ENCODE measurements at regions not wholly inside any gene's neighbourhood (a gene's known extent, or its start where the extent isn't known, plus 50 kb on each side); places are given as distances from the start of the nearest gene placed in this dataset.
"Not testable (repeated sequence)": the region's sequence is repeated elsewhere in the genome, so short reads cannot be mapped to it uniquely, and the experiment has no call there.

- in situ Hi-C loops (cut with MboI; ENCODE audit: low sequenced_read_pairs) = no loop called here
- Histone ChIP-seq H3K4me1 (peaks cover 14% of the 10 kb centered on the region), H3K27me3 (ENCODE audit: low read depth) (no peaks in the 10 kb centered on the region), H3K9me3 (no peaks in the 10 kb centered on the region), H3K36me3 (replicated peaks) (no peaks in the 10 kb centered on the region), H3K4me3 (no peak overlapping the region)
- no peak for DNase-seq (ENCODE audit: low spot score in 2 of 2)
Observed at GRCh38 chr17:63275318-63275970, 170.7 kb downstream of the CYB561 start.

- Histone ChIP-seq H3K9me3 (no peaks in the 10 kb centered on the region), H3K4me3 (no peak overlapping the region), H3K36me3 (replicated peaks) (no peaks in the 10 kb centered on the region), H3K4me1 (peaks cover 21% of the 10 kb centered on the region), H3K27me3 (ENCODE audit: low read depth) (no peaks in the 10 kb centered on the region)
- in situ Hi-C loops (cut with MboI; ENCODE audit: low sequenced_read_pairs) = no loop called here
- no peak for DNase-seq (ENCODE audit: low spot score in 2 of 2)
Observed at GRCh38 chr17:63275971-63276745, 169.9 kb downstream of the CYB561 start.

GRCh38 chr17:63276821-63277220, 169.3 kb downstream of the CYB561 start:
- DNase-seq (ENCODE audit: low spot score in 2 of 2) = no peak
- Histone ChIP-seq H3K4me3 (no peak overlapping the region), H3K4me1 (peaks cover 26% of the 10 kb centered on the region), H3K27me3 (ENCODE audit: low read depth) (no peaks in the 10 kb centered on the region), H3K36me3 (replicated peaks) (no peaks in the 10 kb centered on the region), H3K9me3 (no peaks in the 10 kb centered on the region)
- in situ Hi-C loops (cut with MboI; ENCODE audit: low sequenced_read_pairs) = no loop called here

GRCh38 chr17:63277629-63278028, 168.5 kb downstream of the CYB561 start:
- Histone ChIP-seq H3K4me1 (peaks cover 26% of the 10 kb centered on the region), H3K9me3 (no peaks in the 10 kb centered on the region), H3K36me3 (replicated peaks) (no peaks in the 10 kb centered on the region), H3K27me3 (ENCODE audit: low read depth) (no peaks in the 10 kb centered on the region), H3K4me3 (no peak overlapping the region)
- in situ Hi-C loops (cut with MboI; ENCODE audit: low sequenced_read_pairs) = no loop called here
- DNase-seq (ENCODE audit: low spot score in 2 of 2) = no peak

GRCh38 chr17:63278728-63279442, 167.2 kb downstream of the CYB561 start:
- no peak overlapping the region for H3K4me3 ChIP-seq
- H3K9me3 ChIP-seq = no peaks in the 10 kb centered on the region
- in situ Hi-C loops (cut with MboI; ENCODE audit: low sequenced_read_pairs) = no loop called here
- H3K36me3 ChIP-seq (replicated peaks) = no peaks in the 10 kb centered on the region
- DNase-seq (ENCODE audit: low spot score in 2 of 2) = no peak
- peaks cover 26% of the 10 kb centered on the region for H3K4me1 ChIP-seq
- H3K27me3 ChIP-seq (ENCODE audit: low read depth) = no peaks in the 10 kb centered on the region

- no peaks in the 10 kb centered on the region for H3K36me3 ChIP-seq (replicated peaks)
- in situ Hi-C loops (cut with MboI; ENCODE audit: low sequenced_read_pairs) = no loop called here
- DNase-seq (ENCODE audit: low spot score in 2 of 2) = no peak
- no peaks in the 10 kb centered on the region for H3K27me3 ChIP-seq (ENCODE audit: low read depth)
- H3K4me3 ChIP-seq = no peak overlapping the region
- peaks cover 26% of the 10 kb centered on the region for H3K4me1 ChIP-seq
- no peaks in the 10 kb centered on the region for H3K9me3 ChIP-seq
Observed at GRCh38 chr17:63279498-63280230, 166.4 kb downstream of the CYB561 start.

GRCh38 chr17:63282455-63282854, 163.7 kb downstream of the CYB561 start:
- Histone ChIP-seq H3K4me3 (no peak overlapping the region), H3K27me3 (ENCODE audit: low read depth) (no peaks in the 10 kb centered on the region), H3K36me3 (replicated peaks) (no peaks in the 10 kb centered on the region), H3K4me1 (peaks cover 20% of the 10 kb centered on the region), H3K9me3 (peaks cover 7% of the 10 kb centered on the region; the same call in 1 of the 2 replicates)
- in situ Hi-C loops (cut with MboI; ENCODE audit: low sequenced_read_pairs) = no loop called here
- no peak for DNase-seq (ENCODE audit: low spot score in 2 of 2)

- in situ Hi-C loops (cut with MboI; ENCODE audit: low sequenced_read_pairs) = no loop called here
- Histone ChIP-seq H3K4me1 (peaks cover 23% of the 10 kb centered on the region), H3K36me3 (replicated peaks) (peaks cover 7% of the 10 kb centered on the region; the same call in 1 of the 2 replicates), H3K9me3 (peaks cover 7% of the 10 kb centered on the region; the same call in 1 of the 2 replicates), H3K4me3 (no peak overlapping the region), H3K27me3 (ENCODE audit: low read depth) (no peaks in the 10 kb centered on the region)
- no peak for DNase-seq (ENCODE audit: low spot score in 2 of 2)
Observed at GRCh38 chr17:63285551-63285950, 160.6 kb downstream of the CYB561 start.

- H3K9me3 ChIP-seq = peaks cover 7% of the 10 kb centered on the region; the same call in 1 of the 2 replicates
- peaks cover 7% of the 10 kb centered on the region; the same call in 1 of the 2 replicates for H3K36me3 ChIP-seq (replicated peaks)
- in situ Hi-C loops (cut with MboI; ENCODE audit: low sequenced_read_pairs) = no loop called here
- no peak overlapping the region for H3K4me3 ChIP-seq
- no peaks in the 10 kb centered on the region for H3K27me3 ChIP-seq (ENCODE audit: low read depth)
- peaks cover 23% of the 10 kb centered on the region for H3K4me1 ChIP-seq
- DNase-seq (ENCODE audit: low spot score in 2 of 2) = no peak
Observed at GRCh38 chr17:63286254-63286653, 159.9 kb downstream of the CYB561 start.

- DNase-seq (ENCODE audit: low spot score in 2 of 2); H3K36me3 ChIP-seq (replicated peaks); H3K27me3 ChIP-seq (ENCODE audit: low read depth); in situ Hi-C loops (cut with MboI; ENCODE audit: low sequenced_read_pairs); H3K4me3 ChIP-seq; H3K9me3 ChIP-seq: not testable (repeated sequence)
- peaks cover 20% of the 10 kb centered on the region for H3K4me1 ChIP-seq
Observed at GRCh38 chr17:63287006-63287405, 159.1 kb downstream of the CYB561 start.

- Histone ChIP-seq H3K4me1 (peaks cover 20% of the 10 kb centered on the region), H3K9me3 (peaks cover 7% of the 10 kb centered on the region; the same call in 1 of the 2 replicates), H3K4me3 (no peak overlapping the region), H3K27me3 (ENCODE audit: low read depth) (no peaks in the 10 kb centered on the region), H3K36me3 (replicated peaks) (peaks cover 7% of the 10 kb centered on the region; the same call in 1 of the 2 replicates)
- peak in 1 of 2 experiments; percentile 11 for DNase-seq (ENCODE audit: low spot score in 2 of 2)
- in situ Hi-C loops (cut with MboI; ENCODE audit: low sequenced_read_pairs) = no loop called here
Observed at GRCh38 chr17:63289931-63290330, 156.2 kb downstream of the CYB561 start.

GRCh38 chr17:63290351-63290750, 155.8 kb downstream of the CYB561 start:
- Histone ChIP-seq H3K4me3 (no peak overlapping the region), H3K36me3 (replicated peaks) (peaks cover 7% of the 10 kb centered on the region), H3K4me1 (peaks cover 20% of the 10 kb centered on the region), H3K27me3 (ENCODE audit: low read depth) (no peaks in the 10 kb centered on the region), H3K9me3 (peaks cover 7% of the 10 kb centered on the region; the same call in 1 of the 2 replicates)
- DNase-seq (ENCODE audit: low spot score in 2 of 2) = no peak
- in situ Hi-C loops (cut with MboI; ENCODE audit: low sequenced_read_pairs) = no loop called here

- H3K4me3 ChIP-seq = no peak overlapping the region
- in situ Hi-C loops (cut with MboI; ENCODE audit: low sequenced_read_pairs) = no loop called here
- peaks cover 7% of the 10 kb centered on the region; the same call in 1 of the 2 replicates for H3K9me3 ChIP-seq
- peaks cover 7% of the 10 kb centered on the region for H3K36me3 ChIP-seq (replicated peaks)
- DNase-seq (ENCODE audit: low spot score in 2 of 2) = peak in 1 of 2 experiments; percentile 73
- no peaks in the 10 kb centered on the region for H3K27me3 ChIP-seq (ENCODE audit: low read depth)
- peaks cover 20% of the 10 kb centered on the region for H3K4me1 ChIP-seq
Observed at GRCh38 chr17:63290784-63291183, 155.3 kb downstream of the CYB561 start.
